HG03060 (cell line): ENCODE measurements at regions not wholly inside any gene's neighbourhood (a gene's known extent, or its start where the extent isn't known, plus 50 kb on each side); places are given as distances from the start of the nearest gene placed in this dataset.
"Not testable (repeated sequence)": the region's sequence is repeated elsewhere in the genome, so short reads cannot be mapped to it uniquely, and the experiment has no call there.

Source experiments
- ATAC-seq: cut with Tn5 transposase; IDR thresholded peaks from one replicate; pipeline ENCODE4 v1.9.1; 2021; ENCODE audit warnings: low read depth, moderate number of reproducible peaks; ENCODE audit not compliant: unreplicated experiment

DNA sequence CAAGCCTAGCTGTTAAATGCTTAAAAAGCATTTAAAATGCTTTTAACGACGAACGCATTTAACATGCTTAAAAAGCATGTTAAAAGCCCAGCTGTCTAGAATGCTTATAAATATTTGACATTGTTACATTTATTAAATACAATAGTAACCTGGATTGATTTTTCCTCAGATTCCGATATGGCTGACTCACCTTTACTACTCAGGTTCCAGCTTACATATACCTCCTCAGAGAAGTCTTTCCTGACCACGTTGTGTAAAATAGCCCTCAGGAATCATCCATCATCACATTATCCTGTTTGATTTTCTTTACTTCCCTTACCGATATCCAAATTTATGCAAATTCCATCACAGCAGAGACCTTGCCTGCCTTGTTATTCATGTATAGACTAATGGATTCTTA lies 51.4 kb downstream of the SLC41A2 start:
- no peak for ATAC-seq

- ATAC-seq = not testable (repeated sequence)
Measured at GRCh38 chr12:104905446-104905845, 52.6 kb downstream of the SLC41A2 start.

- ATAC-seq = no peak
Measured at GRCh38 chr12:104903648-104904423, 54.3 kb downstream of the SLC41A2 start.

DNA sequence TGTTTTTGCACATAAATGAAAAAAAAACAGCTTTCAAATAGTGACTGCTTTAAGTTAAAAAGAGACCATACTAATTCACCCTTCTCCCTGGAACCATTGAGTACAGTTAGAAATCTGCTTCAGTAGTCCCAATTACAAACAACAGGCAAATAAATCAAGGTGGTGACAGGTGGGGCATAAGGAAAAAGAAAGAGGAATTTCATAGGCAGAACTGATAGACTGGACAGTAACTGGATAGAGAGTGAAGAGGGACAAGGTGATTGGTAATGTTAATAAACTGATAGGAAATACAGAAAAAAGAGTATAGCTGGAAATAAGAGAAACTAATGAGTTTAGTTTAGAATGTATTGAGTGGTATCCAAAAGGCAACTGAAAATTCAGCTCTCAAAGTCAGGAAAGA lies 56.0 kb downstream of the SLC41A2 start:
- no peak for ATAC-seq

- no peak for ATAC-seq
Measured at GRCh38 chr12:104896710-104897109, 61.4 kb downstream of the SLC41A2 start.

DNA sequence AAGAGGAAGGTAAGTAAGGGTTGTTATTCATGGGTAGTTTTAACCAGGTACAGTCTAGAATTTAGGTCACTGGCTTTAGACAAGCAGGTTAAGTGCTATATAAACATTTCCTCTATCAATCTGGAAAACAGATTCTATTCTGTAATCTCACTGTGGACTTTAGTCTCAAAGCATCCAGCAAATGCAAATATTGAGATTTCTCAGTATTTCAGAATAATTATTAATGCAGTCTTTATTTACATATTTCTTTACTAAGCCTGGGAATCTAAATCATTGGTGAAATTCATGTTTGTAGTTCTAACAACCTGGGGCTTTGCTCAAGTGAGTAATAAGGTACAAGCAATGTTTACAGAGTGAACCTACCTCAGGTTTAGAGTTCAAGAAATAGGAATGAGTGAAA lies 61.9 kb downstream of the SLC41A2 start:
- no peak for ATAC-seq

- no peak for ATAC-seq
Measured at GRCh38 chr12:104895415-104895814, 62.7 kb downstream of the SLC41A2 start.

DNA sequence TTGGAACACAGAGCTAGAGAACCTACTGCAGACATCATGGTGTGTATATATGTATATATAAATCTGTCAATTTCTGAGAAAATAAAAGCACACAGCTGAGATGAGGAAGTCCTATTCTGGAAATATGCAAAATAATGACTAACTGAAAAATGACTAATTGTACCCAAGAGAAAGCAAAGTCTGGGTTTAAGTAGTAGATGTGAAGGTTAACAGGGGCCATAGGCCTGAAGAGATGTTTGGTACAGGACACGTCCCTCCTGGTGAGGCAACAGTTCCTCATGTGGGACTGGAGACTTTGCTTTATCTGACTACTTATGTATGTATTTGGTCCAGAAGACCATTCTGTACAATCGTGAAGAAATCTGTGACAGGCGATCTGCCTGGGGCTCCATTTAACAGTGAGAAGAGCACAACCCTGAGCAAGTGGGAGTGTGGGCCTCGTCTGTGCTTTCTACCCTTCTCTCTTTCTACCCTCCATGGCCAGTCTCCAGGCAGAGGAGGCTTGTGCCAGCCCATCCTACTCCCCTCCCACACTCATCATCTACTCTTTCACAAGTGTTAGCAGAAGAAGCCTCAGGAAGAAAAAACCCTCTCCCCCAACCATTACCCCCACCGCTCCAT lies 67.5 kb downstream of the SLC41A2 start:
- peak; percentile 57 for ATAC-seq

DNA sequence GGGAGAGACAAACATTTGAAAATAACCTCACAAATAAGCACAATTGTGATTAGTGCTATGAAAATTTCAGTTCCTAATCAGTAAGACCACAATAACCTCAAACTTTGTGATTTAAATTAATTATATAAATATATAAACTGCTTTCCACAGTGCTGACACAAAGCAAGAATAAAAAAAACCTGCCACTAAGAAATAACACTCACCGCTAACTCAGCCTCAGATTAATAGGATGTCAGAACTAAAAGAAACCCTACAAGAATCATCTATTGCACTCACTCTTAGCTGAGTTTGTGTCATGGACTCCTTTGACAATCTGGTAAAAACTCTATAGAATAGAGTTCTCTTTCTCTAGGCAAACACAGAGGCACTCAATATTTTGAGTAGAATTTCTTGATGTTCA lies 68.4 kb downstream of the SLC41A2 start:
- ATAC-seq = no peak

- ATAC-seq = no peak
Measured at GRCh38 chr12:104888892-104889291, 69.2 kb downstream of the SLC41A2 start.

DNA sequence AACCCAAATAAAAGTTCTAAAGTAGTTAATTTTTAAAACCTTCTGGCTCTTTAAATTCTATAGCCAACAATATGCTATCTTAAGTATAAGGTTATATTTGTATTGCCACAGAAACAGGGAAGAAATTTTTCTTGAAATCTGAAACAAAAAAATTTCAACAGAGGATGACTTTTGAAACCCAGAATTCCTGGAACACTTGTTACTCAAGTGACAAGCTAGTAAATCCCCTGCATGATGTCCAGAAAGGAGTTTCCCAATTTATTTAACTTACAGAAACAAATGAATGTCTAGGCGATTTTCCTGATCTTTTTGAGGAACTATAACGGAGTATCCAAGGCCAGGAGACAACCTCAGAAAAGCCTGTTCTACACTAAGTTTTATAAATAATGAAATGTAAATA lies 69.6 kb downstream of the SLC41A2 start:
- ATAC-seq = no peak

- ATAC-seq = no peak
Measured at GRCh38 chr12:104887452-104887851, 70.6 kb downstream of the SLC41A2 start.

GRCh38 chr12:104886418-104887401 lies 71.4 kb downstream of the SLC41A2 start:
- ATAC-seq = no peak

- not testable (repeated sequence) for ATAC-seq
Measured at GRCh38 chr12:104878858-104879257, 79.2 kb downstream of the SLC41A2 start.

DNA sequence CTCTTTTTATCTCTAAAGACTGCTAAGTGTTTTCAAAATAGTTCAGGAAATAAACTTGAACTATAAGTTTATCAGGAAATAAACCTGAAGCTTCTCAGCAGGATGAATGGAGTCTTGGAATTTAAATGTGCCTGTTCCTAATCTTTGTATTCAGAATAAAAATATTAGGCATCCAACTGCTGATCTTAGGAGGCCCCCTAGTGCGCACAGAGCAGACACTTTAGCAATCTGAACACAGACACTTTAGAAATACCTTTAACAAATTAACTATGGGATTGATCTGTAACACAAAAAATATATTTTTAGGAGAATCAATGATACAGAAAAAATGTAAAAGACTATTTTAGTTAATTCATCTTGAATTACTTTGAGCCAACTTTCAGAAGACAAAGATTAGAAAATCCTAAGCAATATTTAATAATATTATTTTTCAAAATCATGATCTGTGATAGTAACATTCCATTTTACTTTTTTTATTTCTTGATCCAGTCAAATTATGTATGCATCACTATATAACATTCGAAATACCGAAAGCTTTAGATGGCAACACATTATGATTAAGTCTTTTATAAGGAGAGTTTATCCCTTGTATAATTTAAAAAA lies 80.9 kb downstream of the SLC41A2 start:
- ATAC-seq = no peak

GRCh38 chr12:104873374-104873773 lies 84.7 kb downstream of the SLC41A2 start:
- ATAC-seq = no peak

GRCh38 chr12:104870797-104871196 lies 87.3 kb downstream of the SLC41A2 start:
- ATAC-seq = peak; percentile 77

- no peak for ATAC-seq
Measured at GRCh38 chr12:104866291-104866690, 91.8 kb downstream of the SLC41A2 start.

DNA sequence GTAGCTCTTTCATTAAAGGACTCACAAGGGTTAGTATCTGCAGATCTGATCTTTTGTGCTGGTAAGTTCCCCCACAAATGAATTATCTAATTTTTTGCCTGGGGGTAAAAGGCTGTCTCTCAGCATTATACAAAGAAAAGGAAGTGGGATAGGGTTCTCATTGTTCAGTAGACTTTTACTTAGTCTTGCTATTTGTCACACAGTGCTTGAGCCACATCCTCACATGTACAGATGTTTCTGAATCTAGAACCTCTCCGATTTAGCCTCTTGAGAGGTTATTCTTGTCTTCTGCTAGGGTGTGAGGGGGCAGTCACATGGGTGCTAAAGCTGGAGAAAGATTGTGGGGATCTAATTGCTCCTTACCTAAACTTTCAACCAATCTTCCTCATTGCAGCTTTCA lies 93.0 kb downstream of the SLC41A2 start:
- peak; percentile 49 for ATAC-seq

GRCh38 chr12:104864668-104865067 lies 93.4 kb downstream of the SLC41A2 start:
- ATAC-seq = no peak
